ENCODE measurements at regions not wholly inside any gene's neighbourhood (a gene's known extent, or its start where the extent isn't known, plus 50 kb on each side); places are given as distances from the start of the nearest gene placed in this dataset.
"Not testable (repeated sequence)": the region's sequence is repeated elsewhere in the genome, so short reads cannot be mapped to it uniquely, and the experiment has no call there.

DNA sequence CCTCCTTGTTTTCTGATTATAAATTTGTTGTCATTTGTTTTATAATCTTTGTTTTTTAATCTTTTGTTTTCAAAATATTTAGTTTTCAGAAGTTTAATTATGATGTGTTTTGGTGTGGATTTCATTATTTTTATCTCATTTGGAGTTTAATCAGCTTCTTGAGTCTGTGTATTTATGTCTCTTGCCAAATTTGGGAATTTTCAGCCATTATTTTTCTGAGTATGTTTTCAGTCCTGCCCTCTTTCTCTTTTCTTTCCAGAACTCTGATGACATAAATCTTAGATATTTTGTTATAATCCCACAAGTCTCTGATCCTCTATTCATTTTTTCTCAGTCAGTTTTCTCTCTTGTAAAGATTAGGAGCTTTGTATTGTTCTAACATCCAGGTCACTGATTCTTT is 89.8 kb downstream of the RHOU start:
- no peak for DNase-seq

DNA sequence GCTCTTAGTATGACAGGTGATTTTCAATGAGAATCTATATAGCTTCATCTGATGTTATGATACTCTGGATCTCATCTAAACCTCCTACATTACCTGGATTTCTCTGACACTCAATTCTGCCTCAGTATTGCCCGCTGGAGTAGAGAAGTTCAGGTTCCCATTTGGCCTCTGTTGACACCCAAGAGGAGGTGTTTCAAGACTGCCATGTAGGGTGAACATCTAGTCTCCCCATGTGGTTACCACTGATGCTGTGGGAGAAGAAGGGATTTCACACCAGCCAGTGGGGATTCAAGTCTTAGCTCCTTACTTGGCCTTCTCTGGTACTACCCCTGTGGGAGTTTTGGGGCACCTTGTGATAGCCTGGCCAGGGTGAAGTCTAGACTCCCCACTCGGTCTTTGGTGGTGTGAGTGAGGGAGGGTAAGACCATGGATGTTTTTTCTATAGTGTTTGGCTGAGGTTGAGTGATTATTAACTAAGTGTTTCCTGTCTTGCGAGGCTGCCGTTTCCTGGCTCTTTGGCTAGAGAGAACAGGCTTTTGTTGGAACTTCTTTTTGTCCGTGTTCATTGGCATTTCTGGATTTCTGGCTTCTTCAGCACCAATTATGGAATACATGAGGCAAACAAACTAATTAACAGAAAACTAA is 90.7 kb downstream of the RHOU start:
- no peak for DNase-seq

DNA sequence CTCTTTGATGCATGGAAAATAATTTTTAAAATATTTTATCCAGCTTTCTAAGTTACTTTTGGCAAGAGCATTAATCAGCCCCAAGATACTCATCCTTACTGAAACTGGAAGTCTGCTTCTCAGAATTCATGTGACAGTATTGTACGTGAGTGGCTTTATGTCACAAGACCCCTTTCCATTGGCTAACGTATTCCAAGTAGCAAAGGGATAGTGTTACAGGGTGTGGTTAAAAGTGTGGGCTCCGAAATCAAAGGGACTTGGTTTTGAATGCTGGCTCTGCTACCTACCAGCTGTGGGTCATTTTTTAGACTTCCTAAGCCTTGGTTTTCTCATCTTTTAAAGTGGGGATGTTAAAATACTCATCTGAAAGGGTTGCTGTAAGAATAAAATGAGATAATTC is 91.7 kb downstream of the RHOU start:
- no peak for DNase-seq

DNA sequence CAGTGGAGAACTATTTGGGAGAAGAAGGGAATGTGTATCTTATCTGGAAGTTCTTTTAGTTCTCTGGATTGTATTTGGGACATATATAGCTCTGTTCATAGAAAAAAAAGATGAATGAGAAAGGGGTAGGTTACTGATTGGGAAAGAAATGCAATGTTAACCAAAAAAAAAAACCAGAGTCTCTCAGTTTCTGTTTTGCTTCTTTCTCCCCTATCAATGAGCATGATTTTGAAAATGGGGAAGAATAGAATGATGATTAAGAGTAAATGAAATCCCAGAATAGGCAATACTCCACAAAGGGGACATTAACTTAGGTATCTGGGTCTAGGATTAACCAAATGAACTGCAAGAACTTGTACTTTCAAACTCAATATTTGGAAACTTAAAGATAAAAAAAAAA is 92.9 kb downstream of the RHOU start:
- no peak for DNase-seq

DNA sequence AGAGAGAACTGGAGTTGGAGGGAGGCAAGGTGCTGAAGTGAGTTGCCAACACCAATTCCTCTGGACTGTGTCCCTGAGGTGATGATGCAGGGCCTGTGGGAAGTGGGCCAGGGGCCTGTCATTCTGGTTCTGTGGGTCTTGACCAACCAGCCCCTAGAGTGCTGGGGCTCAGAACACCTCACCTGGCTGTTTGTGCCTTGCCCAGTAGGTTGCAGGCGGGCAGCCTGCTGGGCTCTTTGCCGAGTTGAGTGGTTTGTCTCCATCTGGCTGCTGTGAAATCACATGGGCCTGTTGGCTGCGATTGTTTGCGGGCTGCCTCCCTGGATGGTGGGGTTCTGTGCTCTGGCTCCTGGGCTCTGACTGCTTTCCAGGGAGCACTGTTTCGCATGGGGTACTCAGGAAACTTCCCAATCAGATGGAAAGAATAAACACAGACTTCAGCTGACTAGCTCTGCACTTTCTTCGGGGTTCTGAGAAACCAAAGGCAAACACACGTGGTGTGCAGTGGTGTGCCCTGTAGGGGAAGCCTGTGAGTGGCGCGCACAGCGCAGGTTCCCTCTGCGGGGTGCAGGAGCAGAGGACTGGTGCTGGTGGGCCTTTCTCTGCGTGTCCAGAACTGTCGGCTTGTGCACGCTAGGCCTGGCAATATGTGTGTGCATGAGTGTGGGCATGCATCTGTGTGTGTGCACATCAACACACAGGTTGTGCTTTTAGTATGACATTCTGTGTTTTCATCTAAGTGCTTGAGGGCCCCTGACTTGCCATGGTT is 95.1 kb downstream of the RHOU start:
- DNase-seq, result no peak

DNA sequence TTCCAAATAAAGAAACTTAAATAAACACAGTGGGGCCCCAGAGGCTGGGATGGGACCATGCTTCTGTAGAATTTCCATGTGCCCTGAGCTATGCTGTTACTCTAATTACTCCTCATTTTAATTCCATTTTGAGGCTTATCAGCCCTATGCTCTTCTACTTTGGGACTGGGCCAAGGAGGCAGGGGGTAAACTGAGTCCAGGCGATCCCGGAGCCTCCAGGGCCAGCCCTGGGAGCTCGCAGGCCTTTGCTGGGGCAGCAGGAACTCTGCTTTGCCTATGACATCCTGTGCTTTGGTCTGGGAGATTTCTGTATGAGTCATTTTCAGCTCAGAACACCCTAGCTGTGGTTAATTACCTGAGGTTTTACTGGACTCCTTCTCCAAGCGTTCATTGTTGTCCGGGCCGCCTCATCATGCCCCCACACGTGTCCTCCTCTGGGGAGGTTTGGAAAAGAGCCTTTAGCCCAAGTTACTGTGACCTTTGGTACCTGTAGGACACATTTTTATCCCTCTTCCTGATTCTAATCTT is 95.7 kb downstream of the RHOU start:
- no peak for DNase-seq

DNA sequence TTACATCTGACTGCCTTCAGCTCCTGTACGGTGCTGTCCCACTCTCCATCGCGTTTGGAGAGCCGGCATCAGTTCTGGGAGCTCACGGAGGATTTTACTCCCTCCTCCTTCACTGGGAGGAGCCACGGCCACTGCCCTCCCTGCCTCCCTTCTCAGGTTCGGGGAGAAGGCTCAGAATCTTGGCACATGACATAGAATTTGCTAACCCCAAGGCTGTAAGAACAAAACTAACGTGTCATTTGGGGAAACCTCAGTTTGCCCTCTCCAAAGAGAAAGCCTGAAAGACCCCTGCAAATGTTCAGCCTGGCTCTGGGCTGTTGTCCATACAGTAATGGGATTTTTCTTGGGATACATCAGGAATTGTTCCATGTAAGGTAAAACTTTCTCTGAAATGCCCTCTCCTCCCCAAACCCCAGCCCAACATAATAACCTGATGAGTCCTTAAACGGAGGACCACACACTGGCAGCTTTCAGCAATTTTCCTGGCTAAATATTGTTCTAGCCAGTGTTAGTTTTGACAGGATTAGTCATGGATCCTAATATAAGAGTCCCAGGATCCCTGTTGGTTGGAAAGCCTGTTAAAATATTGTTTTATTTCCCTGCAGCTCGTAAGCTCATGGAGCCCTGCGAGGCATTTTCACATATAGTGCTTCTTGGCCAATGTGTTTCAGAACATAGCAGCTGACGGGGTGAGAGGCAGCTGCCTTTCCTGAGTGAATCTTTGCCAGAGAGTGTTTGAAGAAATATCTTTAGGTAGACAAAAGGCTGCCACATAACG is 98.8 kb downstream of the RHOU start:
- no peak for DNase-seq

DNA sequence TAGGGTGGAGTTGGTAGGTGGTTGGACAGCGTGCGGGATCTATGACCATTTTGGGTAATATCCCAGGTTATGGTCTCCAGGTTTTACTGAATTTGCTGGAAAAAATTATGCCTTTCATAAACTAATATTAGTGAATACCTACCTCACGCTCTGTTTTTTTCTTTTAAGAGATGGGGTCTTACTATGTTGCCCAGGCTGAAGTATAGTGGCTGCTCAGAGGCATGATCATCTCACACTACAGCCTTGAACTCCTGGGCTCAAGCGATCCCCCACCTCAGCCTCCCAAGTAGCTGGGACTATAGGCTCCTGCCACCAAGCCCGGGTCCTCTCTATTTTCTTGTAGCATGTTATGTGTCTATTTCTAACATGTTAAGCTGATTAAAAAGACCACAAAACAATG is 100.2 kb downstream of the RHOU start:
- DNase-seq, result no peak

DNA sequence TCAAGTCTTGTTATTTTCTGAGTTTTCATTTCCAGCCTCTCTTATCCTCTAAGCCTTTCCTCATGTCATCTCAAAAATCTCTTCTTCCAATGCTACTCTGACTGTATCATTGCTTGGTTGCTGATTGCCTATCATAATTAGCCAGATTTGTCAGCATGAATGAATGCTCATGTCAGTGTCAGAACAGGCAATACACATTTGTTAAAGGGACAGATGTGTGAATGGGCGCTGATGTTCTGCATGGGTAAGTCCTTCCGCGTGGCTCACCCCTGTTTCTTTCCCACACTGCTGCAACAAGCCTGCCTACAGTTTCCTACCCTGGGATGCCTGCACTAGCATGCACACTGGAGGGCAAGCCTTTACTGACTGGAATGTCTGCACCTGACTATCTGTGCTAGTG is 100.6 kb downstream of the RHOU start:
- DNase-seq, result no peak

DNA sequence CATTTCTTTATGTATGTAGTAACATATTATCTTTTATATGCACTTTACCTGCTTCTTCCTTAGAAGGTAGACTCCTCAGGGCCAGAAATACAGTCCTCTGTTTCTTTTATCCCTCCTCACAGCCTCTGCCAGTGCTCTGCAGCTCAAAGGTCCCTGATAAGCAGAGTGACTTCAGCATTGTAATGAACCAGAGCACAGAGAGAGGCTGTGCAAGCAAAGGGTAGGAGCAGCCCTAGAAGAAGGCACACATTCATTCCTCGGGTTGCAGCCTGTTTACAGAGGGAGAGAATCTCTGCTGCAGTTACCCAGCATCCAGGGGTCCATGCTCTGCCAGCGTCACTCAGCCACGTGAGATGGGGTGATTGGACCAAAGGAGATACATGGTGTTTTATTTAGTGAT is 101.1 kb downstream of the RHOU start:
- DNase-seq, result no peak

DNA sequence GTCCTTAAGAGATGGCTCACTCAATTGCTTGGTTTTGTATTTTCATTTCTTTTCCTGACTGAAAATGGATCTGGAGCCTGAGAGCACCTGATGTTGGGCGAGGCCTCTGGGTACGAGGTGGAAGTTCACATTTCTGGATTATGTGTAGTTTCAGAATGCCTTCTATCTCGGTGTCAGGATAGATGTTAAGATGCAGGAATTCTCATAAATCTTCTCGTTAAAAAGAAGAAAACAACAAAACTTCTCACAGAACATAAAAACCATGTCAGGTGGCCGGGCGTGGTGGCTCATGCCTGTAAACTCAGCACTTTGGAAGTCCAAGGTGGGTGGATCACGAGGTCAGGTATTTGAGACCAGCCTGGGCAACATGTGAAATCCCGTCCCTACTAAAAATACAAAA is 101.8 kb downstream of the RHOU start:
- no peak for DNase-seq

DNA sequence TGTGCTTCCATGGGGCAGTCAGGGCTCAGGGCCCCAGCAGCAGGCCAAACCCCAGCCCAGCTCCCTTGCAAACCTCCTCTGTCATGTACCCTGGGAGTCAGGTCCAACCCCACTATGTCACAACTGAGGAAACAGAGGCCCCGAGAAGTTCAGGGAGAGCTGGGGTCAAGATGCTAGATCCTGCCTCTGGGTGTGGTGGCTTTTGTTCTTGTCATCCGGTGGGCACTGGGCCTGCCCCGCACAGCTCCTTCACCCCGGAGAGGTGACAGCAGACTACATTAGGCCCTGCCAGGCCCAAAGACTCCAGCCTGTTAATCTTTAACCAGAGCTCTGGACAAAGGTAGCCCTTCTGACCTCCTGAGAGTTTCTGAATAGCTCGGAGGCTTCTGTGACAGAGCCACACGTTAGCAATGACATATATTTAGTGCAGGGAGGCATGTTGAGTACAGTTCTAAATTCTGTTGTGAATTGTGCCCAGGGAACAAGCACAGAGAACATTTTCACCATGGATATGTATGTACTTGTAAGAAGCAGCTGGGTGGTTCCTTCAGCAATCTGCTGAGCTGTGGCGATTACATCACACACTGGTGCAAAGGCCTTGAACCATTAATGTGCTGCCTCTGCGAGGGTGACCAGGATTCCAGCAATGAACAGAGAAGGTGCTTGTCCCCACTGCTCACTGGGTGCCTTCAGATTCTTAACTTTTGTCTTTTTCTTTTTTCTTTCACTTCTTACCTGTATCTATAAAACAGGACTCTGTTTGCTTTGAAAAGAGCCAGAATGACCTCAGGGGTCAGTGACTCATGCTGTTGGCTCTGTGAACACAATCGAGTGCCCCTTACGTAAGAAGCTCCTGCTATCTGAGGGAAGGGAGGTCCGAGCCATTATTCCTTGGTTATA is 102.8 kb downstream of the RHOU start:
- no peak for DNase-seq

DNA sequence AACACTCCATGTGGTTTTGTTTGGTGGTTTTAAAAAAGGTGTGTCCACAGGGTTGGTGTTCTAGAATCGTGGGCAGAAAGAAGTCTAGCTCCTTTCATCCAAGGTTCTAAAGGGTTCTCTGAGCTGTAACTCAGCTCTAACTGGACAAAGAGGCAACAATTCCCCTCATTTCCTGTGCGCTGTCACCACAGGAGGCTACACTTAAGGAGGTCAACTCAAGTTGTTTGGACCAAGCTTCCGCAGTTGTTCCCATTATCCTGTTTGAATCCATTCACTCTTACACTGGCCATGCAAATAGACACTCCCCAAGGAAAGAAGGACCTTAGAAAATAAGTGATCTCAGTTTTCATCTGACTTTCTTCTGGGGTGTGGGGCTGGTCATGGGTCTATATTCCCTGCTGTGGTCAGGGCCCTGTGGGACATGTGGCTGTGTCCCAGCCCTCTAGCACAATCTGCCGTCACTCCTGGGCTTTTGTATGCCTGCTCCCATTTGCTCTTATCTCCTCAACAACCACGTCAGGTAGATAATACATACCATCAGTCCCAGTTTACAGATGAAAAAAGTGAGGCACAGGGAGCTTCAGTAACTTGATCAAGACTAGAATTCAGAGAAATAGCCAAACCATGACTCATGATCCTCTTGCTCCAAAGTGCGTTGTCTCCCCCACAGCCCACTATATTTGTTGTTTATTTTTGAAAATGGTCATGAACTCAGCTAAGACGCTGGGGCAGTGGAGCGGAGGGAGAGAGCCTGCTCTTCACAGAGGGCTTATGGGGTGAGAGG is 103.6 kb downstream of the RHOU start:
- no peak for DNase-seq

DNA sequence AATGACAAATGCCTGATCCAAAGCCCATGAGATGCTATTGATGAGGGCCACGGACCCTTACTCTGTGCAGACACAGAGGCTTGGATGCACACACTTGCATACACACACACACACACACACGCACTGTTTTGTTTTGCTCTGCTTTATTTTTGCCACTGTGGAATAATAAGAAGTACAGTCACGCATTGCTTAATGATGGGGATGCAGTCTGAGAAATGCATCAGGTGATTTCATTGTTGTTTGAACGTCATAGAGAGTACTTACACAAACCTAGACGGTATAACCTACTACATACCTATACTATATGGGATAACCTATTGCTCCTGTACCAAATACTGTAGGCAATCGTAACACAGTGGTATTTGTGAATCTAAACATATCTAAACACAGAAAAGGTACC is 104.4 kb downstream of the RHOU start:
- no peak for DNase-seq

DNA sequence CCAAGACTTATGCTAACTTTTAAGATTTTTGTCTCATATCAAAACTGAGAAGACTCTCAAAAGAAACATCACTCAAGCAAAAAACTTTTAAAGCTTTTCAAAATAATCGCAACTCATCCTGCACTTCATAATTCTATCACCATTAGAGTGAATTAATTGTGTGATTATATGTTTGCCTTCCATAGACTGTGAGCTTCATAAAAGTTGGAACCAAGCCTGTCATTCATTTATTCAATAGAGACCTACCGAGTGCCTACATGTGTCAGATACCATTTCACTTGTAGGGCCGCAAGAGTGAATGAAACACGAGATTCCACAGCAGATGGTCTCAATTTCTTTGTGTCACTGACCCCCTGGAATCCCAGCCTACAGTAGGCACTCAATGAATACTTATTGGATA is 106.4 kb downstream of the RHOU start:
- DNase-seq, result no peak

DNA sequence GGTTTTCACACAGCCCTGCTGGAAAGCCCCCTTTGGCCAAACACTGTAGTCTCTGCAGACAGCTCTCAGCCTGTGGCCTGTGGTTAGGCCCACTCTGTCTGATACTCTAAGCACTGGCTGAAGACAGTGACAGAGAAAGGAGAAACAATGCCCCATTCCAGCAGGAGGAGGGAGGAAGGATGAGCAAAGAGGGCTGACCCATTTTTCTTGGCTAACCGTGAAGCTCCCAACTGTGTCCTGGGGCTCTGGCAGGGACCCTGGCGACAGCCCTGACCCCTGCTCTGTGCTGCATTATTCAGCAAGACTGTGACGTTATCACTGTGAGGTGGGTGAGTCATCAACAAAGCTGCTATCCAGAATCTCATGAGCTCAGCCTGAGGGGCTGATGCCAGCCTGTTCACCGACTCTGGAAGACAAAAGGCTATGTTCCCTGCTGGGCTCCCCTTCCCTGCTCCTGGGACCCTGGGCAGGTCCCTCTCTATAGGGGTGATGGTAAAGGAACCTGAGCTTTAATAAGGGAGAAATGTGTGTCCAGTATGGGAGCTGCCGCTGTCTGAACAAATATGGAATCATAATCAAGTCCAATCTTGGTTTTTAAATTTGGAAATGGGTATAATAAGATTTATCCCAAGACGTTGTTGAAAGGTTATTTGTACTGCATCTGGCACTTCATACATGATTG is 107.0 kb downstream of the RHOU start:
- DNase-seq, result peak; percentile 30

DNA sequence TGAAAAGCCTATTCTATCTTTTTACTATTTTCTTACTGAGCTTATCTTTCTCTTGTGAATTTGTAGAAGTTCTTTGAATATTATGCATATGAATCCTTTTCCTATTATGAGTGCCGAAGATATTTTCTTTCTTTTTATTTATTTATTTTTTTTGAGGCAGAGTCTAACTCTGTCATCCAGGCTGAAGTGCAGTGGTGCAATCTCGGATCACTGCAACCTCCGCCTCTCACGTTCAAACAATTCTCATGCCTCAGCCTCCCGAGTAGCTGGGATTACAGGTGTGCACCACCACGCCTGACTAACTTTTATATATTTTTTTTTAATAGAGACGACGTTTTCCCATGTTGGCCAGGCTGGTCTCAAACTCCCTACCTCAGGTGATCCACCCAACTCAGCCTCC is 109.8 kb downstream of the RHOU start:
- no peak for DNase-seq

DNA sequence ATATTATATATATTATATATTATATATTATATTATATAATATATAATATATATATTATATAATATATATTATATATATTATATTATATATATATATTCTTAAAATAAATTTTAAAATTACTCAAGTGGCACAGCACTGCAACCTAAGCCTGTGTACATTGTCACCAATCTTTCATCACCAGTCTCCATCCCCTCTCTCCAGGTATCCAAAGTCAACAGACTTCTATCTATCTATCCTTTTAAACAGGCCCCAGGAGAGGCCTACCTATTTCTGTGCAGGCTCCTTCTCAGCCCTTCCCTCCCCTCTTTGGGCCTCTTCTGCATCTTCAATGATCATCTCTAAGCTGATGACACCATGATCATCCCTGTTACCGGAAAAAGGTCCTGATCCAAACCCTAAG is 111.7 kb downstream of the RHOU start:
- DNase-seq, result no peak

DNA sequence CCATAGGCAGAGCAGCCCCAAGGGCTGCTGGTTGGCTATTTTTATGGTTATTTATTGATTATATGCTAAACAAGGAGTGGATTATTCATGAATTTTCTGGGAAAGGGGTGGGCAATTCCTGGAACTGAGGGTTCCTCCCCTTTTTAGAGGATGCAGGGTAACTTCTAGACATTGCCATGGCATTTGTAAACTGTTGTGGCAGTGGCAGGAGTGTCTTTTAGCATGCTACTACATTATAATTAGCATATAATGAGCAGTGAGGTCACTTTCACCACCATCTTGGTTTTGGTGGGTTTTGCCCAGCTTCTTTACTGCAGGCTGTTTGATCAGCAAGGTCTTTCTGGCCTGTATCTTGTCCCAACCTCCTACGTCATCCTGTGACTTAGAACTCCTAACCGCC is 112.2 kb downstream of the RHOU start:
- DNase-seq, result not testable (repeated sequence)

DNA sequence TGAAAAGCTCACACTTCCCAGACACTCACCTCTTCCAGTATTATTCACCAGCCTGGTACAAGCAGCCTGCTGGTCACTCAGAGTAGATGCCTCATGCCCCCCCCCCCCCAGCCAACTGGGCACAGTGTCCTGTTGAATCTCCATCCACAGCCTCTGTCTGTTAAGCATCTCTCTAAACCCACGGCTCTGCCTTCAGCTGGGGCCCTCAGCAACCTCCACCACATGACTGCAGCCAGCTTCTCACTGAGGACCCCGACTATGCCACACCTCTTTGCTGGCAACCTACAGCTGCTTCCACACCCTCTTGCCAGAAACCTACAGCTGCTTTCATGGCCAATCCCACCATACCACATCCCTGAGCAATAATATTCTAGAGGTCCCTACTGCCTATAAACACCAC is 113.1 kb downstream of the RHOU start:
- no peak for DNase-seq

DNA sequence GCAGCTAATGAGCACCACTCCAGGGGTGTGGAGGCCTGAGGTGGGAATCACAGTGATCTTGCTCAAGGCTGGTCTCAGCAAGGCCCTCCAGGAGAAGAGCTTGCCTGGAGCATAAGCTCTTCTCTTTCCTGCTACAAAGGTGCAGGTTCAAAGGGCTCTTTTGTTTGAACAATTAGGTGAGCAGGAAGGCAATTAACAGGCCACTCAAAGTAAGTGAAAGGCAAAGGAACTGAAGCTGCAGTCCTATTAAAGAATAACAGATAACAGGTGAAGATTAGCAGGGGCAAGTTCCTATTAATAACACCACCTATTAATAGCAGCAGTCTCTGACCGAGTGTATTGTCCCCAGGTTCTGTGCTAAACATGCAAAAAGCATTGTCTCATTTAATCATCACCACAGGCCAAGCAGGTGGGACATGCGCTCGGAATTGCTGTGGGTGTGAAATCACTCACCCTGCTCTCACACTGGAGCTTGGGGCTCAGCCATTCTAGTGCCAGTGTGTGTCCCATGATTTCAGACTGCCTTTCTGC is 113.8 kb downstream of the RHOU start:
- DNase-seq, result no peak
